Mucosa of descending colon (tissue), 3 donors: ENCODE measurements at regions not wholly inside any gene's neighbourhood (a gene's known extent, or its start where the extent isn't known, plus 50 kb on each side); places are given as distances from the start of the nearest gene placed in this dataset.

Source experiments
- ATAC-seq: fragments of 200-7000 bp; cut with Tn5 transposase; one replicate; pipeline ENCODE4 v1.9.1; 2020; ENCODE audit warnings: mild to moderate bottlenecking, moderate library complexity
- DNase-seq, 3 donors: peaks; one replicate each; pipeline ENCODE4 v3.0.0-alpha.2; 2020
- H3K36me3 ChIP-seq: fragments of 200-600 bp; one replicate; pipeline ENCODE4 v1.8.0; 2021; ENCODE audit warnings: low read depth, mild to moderate bottlenecking
- H3K4me1 ChIP-seq: fragments of 200-600 bp; one replicate; pipeline ENCODE4 v1.8.0; 2021; ENCODE audit warnings: low read depth, mild to moderate bottlenecking
- H3K4me3 ChIP-seq: fragments of 200-600 bp; one replicate; pipeline ENCODE4 v1.8.0; 2021; ENCODE audit warnings: mild to moderate bottlenecking
- H3K9me3 ChIP-seq: fragments of 200-600 bp; one replicate; pipeline ENCODE4 v1.8.0; 2021; ENCODE audit warnings: mild to moderate bottlenecking
- CTCF ChIP-seq: fragments of 200-600 bp; IDR thresholded peaks from one replicate; pipeline ENCODE4 v1.8.0; 2022; ENCODE audit warnings: antibody characterized with exemption, mild to moderate bottlenecking
- intact Hi-C, 2 donors: fragments of 100-400 bp; cut with DNase I in 1 of 2; cut with micrococcal nuclease in 1 of 2; formaldehyde crosslinking; loops; one replicate each; pipeline versions ENCODE4 v1.11.0 to v1.11.1; 2022; cut with DNase I, micrococcal nuclease
- donor health status: DM: no; HTN: no; CAD: no; lungs with moderate emphysema.
- donor health status: DM: no; HTN: no; CAD: no.
- donor health status: DM: no; HTN: yes; CAD: no.

- intact Hi-C loops: no loop called here
- no peaks in the 10 kb centered on the region for H3K36me3 ChIP-seq
- peaks cover 11% of the 10 kb centered on the region for H3K4me1 ChIP-seq
- ATAC-seq (peak; percentile 93), DNase-seq (peak; percentile 54 to 66 (median 58))
- no peaks in the 10 kb centered on the region for H3K9me3 ChIP-seq
- no peak for TF ChIP-seq CTCF
- H3K4me3 ChIP-seq: no peak overlapping the region
Observed at GRCh38 chr11:129324533-129325175, 51.0 kb upstream of the BARX2 start.

GRCh38 chr11:129323896-129324502 is 51.6 kb upstream of the BARX2 start:
- Histone ChIP-seq H3K4me1 (peaks cover 11% of the 10 kb centered on the region), H3K4me3 (no peak overlapping the region), H3K9me3 (no peaks in the 10 kb centered on the region), H3K36me3 (no peaks in the 10 kb centered on the region)
- intact Hi-C loops: no loop called here
- DNase-seq: no peak
- no peak for TF ChIP-seq CTCF
- peak; percentile 86 for ATAC-seq

GRCh38 chr11:129322941-129323340 is 52.7 kb upstream of the BARX2 start:
- ATAC-seq: no peak
- H3K4me1 ChIP-seq: peaks cover 11% of the 10 kb centered on the region
- no peak for DNase-seq
- H3K9me3 ChIP-seq: no peaks in the 10 kb centered on the region
- intact Hi-C loops: no loop called here
- TF ChIP-seq CTCF: no peak
- no peak overlapping the region for H3K4me3 ChIP-seq
- H3K36me3 ChIP-seq: no peaks in the 10 kb centered on the region

GRCh38 chr11:129321076-129321475 is 54.6 kb upstream of the BARX2 start:
- intact Hi-C loops: no loop called here
- DNase-seq (no peak), ATAC-seq (no peak)

GRCh38 chr11:129320494-129320893 is 55.2 kb upstream of the BARX2 start:
- DNase-seq: no peak
- Histone ChIP-seq H3K4me3 (no peak overlapping the region), H3K9me3 (no peaks in the 10 kb centered on the region), H3K4me1 (peaks cover 16% of the 10 kb centered on the region), H3K36me3 (no peaks in the 10 kb centered on the region)
- intact Hi-C loops: no loop called here
- no peak for ATAC-seq
- no peak for TF ChIP-seq CTCF

More at GRCh38 chr11:129321076-129321475, 54.6 kb upstream of the BARX2 start:
- H3K36me3 ChIP-seq: no peaks in the 10 kb centered on the region
- no peak for TF ChIP-seq CTCF
- peaks cover 15% of the 10 kb centered on the region for H3K4me1 ChIP-seq
- H3K4me3 ChIP-seq: no peak overlapping the region
- no peaks in the 10 kb centered on the region for H3K9me3 ChIP-seq
